Left lobe of liver (tissue), 2 donors: ENCODE measurements at regions not wholly inside any gene's neighbourhood (a gene's known extent, or its start where the extent isn't known, plus 50 kb on each side); places are given as distances from the start of the nearest gene placed in this dataset.
"Not testable (repeated sequence)": the region's sequence is repeated elsewhere in the genome, so short reads cannot be mapped to it uniquely, and the experiment has no call there.

Experiments
- ATAC-seq: fragments of 200-7000 bp; cut with Tn5 transposase; one replicate; pipeline ENCODE4 v1.9.1; 2020; ENCODE audit warnings: mild to moderate bottlenecking, moderate library complexity
- DNase-seq: peaks from one replicate; pipeline ENCODE4 v3.0.0-alpha.2; 2020; ENCODE audit warnings: low spot score
- donor health status: DM: no; HTN: no; CAD: no; lungs with moderate emphysema.
- donor health status: DM: no; HTN: yes; CAD: no.

DNA sequence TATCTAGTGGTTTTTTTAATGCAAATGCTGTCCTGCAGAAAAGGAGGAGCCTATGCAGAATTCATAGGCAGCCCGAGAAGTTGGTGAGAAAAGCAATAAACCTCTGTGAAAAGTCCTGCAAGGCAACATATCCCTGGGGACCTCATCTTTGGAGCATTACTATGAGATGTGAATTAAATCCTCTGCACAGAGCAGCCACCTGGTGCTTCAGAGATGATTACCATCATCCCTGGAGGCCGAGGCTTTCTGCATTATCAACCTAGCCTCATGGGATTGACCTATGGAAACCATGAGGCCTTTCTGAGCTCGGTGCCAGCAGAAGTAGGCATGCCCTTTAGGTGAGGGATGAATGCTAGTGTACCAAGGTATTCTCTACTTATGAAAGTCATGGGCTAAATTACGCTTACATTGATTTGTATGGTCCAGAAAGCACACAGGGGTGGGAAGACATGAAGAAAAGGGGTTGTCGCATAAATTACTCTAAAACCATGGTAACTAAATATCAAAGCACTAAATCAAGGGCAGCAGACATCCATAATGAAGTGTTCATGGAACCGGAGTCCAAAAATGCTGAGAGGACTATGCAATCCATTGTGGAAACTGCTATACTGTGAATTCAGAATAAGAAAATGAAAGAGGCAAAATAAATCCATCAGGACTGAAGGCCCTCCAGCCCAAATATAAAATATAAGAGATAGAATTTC is 623.5 kb upstream of the DDX18 start:
- DNase-seq, result no peak
- ATAC-seq, result no peak

DNA sequence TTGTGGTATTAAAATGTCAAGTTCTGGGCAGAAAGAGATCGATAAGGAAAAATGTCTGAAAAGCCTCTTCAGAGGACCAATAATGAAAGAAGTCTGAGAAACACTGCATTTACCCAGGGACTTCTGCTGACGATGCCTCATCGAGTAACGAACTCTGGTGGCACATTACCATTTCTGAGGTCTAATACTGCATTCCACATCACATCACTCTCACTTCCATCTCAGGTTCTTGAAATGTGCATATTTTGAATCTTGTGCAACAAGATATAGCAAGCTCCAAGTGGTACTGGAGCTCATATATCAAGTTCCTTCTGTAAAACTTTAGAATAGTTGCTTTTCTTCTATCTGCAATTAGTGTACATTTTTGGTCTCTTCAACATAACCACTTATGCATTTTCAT is 619.1 kb upstream of the DDX18 start:
- ATAC-seq (no peak), DNase-seq (no peak)

DNA sequence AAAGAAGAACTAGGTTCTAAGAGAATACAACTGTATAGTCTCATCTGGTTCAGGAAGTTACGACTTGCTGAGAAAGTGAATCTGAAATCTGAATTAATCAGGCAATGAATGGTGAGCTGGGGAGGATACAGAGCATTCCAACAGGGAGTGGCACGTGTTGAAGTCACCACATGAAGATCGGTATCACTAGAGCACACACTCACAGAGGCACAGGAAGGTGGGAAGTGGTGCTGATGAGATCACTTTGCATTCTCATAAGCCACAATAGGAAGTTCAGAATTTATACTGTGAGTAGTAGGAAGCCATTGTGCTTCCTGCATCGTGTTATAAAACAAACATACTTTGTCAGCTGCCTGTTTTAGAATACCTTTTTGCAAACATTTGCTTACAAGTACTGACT is 615.0 kb upstream of the DDX18 start:
- DNase-seq (no peak), ATAC-seq (no peak)

DNA sequence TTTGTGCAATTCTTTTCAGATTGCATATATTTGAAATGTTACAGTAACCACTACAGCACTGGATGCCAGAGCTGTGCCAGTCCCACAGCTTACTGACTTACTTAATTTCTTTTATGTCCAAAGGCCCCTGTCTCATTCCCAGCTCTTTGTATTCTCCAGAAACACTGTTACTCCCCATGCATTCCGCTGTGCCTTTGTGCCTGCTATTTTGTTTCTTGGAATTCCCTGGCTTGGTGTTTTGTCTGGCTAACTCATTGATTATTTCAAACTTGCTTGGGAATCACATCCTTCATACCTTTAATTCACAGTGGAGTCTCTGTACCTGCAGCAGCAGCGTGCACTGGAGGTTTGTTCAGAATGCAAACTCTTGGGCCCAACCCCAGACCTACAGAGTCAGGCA is 601.9 kb upstream of the DDX18 start:
- ATAC-seq, result no peak
- DNase-seq, result no peak

DNA sequence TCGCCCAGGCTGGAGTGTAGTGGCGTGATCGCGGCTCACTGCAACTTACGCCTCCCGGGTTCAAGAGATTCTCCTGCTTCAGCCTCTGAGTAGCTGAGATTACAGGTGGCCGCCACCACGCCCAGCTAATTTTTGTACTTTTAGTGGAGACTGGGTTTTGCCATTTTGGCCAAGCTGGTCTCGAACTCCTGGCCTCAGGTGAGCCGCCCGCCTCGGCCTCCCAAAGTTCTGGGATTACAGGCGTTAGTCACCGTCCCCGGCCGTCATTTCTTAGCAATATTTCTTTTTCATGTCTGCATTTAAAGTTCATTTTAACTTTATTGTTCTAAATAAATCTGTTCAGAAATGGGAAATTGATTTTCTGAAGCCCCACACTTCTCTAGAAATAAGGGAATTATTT is 597.3 kb upstream of the DDX18 start:
- no peak for DNase-seq
- ATAC-seq, result no peak

DNA sequence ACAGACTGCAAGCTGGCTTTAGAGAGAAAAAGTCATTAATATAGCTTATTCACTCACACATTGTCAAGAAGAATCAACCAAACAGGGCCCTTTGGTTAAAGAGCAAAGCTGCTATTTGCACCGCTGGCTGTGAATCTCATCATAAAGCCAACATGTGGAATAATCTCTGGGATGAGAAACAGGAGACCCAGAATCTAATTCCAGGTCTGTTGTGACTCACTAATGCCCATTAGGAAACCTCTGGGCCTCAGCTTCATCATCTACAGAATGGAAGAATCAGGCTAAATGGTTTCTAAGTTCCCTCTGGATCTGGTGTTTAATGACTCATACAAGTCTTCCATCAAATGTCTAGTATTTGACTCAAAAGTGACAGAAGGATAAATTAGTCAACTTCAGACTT is 591.7 kb upstream of the DDX18 start:
- ATAC-seq (no peak), DNase-seq (no peak)

DNA sequence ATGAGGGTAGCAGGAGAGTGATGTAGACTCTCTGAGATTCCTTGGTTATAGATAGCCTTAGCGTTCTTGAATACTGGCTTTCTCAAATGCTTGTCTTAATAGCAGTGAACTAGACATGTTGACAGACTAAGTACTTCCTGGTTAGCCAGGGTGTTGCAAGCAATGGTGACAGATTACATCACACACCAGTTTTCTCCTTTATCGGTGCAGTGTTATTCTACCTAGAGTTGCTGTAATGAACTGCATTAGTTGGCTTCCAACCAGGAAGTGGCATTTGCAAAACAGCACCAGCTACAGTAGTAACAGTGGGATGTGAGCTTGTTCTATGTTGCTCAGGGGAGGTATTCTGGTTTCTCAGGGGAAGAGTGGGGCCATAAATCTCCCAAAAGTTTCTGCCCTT is 582.2 kb upstream of the DDX18 start:
- no peak for ATAC-seq

DNA sequence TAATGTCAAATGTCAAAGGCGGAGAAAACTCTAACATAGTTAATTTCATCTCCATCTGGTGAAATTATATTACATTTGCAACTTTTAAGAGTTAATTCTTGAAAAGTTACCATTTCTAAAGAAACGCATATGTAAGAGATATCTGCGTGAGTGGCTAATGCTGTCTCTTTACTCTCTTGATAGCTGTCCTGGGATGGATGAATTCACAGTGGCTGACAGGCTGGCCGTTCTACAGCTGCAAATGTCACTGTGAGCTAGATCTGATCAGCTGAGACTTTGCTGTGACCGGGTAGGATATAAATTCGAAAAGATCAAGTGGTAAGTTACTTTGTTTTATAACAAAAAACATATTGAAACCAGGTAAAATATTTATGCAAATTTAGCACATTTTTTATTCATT is 557.1 kb upstream of the DDX18 start:
- ATAC-seq (no peak), DNase-seq (no peak)

More for the DNA sequence above, 582.2 kb upstream of the DDX18 start:
- no peak for DNase-seq

DNA sequence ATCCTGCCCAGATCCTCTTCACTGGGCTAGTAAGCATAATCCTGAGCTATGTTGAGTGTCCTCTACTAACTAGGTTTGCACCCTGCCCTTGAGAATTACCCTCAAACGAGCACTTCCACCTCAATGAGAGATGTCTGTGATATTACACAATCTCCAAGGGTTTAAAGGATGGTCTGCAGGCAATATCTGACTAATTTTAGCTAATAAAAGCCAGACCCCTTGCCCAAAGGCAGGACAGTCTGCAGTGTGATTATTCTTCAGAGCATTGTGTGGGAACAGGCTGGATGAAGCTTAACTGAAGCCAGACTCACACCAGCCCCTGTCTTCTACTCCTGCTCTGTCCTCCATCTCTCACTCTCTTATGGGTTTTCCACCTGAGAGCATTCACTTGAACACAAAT is 544.9 kb upstream of the DDX18 start:
- DNase-seq, result no peak
- no peak for ATAC-seq

DNA sequence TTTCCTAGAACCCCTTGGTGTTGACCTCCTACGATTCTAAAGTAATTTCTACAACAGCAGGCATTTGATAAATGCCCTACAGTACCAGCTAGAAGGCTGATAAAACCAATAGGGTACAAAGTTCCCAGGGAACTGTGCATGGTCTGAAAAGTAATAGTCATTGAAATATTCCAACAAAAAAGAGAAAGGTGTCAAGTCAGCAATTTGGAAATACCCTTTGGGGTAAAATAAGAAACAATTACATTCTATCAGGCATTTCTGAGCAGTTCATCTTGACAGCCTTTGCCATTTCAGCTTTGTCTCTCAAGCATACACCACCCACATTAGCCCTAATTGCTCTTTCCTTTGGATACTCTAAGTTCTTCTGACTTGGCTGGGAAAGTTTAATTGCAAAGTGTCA is 542.9 kb upstream of the DDX18 start:
- no peak for DNase-seq
- ATAC-seq, result no peak

DNA sequence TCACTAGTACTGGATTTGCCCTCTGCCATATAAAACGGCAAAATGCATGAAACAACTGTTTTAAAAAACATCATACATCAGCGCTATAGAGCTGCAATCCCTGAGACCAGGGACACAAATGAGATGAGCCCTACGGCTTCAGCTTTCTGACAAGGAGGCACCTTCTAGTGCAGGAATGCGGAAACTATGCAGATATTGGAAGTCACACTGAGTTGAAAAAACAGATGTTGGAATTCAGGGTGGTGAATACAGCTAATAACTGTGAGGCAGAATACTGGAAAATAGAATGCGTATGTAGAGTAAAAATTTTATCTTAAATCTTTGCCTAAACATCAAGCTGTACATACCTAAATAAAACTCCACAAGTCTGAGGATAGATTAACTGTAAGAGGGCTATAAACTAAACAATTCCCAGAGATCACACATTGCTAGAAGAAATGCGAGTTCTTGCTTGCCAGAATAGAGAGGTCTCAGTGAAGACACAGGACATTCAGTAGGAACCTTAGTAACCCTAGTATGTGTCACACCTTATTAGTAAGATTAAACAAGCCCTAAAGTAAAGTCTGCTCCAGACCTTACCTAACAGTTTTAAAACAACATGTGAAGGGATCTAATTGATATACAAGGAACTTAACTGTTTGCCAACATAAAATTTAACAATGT is 541.4 kb upstream of the DDX18 start:
- DNase-seq, result no peak
- ATAC-seq, result no peak

DNA sequence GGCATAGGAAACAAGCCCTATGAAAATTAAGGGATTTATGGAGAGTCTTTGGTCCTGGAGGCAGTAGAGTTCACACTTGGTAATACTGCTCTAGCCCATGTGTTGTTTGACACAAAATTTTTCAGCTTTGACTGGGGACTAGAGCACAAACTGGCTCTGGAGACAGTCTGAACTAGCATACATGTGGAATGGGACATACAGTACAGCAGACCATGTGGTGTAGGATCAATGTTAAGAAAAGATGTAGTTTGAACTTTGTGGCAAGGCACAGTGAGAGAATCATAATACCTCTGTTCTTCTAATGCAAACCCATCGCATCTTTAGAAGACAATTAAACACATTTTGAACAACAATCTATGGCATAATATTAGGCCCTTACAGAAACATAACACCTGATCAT is 521.5 kb upstream of the DDX18 start:
- no peak for DNase-seq
- no peak for ATAC-seq

DNA sequence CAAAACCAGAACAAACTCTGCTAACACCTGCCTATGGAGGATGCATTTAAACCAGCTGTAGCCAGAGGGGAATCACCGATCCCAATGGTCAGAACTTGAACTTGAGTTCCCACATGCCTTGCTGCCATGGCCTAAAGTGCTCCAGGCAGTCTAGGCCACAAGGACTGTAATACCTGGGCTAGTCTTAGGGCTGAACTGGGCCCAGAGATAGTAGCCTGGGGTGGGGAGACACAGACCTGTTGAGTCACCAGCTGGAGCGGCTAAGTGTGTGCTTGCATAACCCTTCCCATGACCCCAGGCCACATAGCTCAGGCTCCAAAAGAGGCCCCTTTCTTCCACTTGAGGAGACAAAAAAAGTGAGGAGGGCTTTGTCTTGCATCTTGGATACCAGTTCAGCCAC is 515.0 kb upstream of the DDX18 start:
- ATAC-seq (no peak), DNase-seq (no peak)

DNA sequence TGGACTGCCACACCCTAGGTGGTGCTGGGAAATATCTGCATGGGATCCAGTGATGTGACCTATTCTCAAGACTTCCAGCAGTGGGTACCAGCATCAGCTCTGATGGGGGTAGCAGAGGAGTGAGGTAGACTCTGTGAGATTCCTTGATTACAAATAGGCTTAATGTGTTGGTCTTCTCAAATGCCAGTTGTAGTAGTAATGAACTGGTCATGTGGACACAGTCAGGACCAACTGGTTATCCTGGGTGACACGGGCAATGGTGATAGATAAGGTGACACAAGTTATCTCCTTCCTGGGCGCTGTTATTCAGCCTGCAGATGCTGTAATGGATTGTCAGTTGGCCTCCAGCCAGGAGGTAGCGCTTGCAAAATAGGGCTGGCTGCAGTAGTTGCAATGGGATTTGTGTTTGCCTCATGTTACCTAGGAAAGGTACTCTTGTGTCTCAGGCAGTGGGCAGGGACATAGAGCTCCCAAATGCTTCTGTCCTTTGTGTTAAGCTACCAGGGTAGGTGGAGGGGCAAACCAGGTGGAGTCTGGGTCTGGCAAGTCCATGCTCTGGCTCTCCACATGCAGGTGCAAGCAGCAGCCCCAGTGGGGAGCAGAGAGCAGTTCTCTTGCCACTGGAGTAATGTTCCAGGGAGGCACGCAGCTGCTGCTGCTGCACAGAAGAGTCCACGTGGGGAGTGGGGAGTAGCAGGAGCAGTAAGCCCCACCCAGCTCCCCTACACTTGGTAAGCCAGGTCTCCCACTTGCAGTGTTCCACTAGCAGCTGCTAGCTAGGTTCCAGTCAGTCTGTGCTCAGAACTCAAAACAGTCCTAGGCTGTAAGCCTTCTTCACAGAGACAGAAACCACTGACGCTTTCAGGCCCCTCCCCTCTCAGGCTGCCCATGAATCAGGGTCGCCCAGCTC is 505.4 kb upstream of the DDX18 start:
- no peak for ATAC-seq
- DNase-seq, result no peak

DNA sequence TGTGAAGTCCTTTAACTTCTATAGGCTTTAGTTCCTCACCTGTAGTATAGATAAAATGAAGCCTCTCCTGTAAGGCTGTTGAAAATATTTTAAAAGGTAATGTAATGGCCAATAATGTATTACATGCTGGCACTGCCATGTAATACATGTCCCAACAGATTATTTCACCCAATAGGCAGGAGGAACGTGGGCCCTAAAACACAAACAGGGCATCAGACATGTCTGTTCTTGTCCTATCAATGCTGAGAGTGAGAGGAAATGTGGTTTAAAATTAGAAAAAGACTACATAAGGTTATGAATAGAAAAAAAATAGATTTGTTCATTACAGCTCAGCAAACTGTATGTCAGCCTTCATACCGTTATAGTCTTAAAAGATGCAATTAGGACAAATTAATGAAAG is 492.7 kb upstream of the DDX18 start:
- no peak for DNase-seq

DNA sequence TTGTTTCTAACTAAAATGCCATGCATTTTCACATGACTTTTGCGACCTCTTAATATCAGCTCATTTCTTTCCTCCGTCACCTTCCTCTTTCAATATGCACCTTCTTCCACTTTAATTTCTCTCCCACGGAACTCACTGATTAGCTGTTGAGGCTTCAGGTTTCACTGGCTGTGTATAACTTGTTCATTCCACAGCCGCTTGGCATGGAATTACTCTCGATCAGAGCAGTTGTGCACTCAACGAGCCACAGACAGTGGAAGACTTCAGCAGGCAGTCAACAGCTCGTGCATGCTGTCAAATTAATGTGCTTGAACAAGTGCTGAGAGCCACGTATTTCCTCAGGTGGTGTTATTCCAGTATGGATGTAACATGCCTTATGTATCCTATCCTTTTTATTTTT is 491.2 kb upstream of the DDX18 start:
- ATAC-seq, result no peak
- DNase-seq, result no peak

More for the DNA sequence above, 492.7 kb upstream of the DDX18 start:
- no peak for ATAC-seq

DNA sequence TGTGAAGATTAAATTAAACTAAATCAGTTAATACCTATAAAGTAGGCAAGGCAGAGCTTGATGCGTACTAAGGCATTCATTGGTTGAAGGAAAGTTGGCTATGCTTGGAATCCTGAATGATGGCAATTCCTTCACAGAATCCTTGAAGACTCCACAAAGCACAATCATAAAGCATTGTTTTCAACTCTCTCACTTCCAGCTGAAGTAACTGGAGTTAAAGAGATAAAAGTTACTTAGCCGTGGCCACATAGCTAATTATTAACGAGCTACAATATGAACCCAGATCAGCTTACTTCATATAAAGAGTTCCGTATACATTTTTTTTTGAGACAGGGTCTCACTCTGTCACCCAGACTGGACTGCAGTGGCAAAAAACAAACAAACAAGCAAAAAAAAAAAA is 483.9 kb upstream of the DDX18 start:
- ATAC-seq (no peak), DNase-seq (no peak)

DNA sequence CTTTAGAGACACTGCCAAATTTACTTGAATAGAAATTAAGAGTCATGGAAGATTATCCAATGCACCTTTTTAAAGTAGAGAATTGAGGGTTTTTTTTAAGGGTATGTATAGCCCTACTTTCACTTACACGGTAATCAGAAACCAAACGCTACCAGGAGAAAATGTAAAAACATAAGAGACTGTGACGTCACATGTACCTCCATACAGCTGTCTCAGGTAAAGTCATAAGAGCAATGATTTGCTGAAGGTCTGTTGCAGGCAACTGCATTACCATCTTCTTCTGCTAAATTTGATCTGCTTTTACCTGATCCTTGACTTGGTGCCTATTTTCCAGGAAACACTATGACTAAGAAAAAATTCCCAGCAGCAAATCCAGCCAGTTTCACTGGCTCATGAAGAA is 478.5 kb upstream of the DDX18 start:
- ATAC-seq, result no peak

DNA sequence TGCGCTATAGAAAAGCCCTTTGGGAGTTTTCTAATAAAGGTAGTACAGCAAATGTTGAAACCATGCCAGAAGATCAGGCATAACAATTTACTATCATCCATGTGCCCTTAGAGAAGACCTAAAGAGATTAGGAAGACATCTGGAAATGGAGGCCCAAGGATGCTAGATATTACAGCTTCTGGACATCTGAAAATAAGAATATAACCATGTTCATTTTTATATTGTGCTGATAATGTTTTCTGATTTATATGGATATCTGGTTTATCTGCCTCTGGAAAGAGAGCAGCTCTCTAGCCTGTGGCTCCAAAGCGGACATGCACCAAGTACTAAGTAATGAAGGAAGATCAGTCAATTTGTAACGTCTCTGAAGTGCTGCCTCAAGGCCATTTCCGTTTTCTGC is 478.0 kb upstream of the DDX18 start:
- no peak for ATAC-seq
- DNase-seq, result no peak

More for the DNA sequence above, 478.5 kb upstream of the DDX18 start:
- DNase-seq, result no peak

DNA sequence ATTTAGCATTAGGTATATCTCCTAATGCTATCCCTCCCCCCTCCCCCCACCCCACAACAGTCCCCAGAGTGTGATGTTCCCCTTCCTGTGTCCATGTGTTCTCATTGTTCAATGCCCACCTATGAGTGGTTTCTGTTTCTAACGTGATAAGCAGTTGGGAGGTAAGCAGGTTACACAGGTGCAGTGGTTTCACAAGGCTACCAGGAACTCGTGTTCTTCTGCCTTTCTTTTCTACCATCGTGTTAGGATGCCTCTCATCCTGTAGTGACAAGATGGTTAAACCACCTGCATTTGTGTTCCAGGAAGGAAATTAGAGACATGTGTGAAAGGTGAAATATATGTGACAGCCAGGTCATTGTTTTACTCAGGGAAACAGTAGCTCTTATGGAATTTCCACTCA is 476.5 kb upstream of the DDX18 start:
- not testable (repeated sequence) for DNase-seq, ATAC-seq

DNA sequence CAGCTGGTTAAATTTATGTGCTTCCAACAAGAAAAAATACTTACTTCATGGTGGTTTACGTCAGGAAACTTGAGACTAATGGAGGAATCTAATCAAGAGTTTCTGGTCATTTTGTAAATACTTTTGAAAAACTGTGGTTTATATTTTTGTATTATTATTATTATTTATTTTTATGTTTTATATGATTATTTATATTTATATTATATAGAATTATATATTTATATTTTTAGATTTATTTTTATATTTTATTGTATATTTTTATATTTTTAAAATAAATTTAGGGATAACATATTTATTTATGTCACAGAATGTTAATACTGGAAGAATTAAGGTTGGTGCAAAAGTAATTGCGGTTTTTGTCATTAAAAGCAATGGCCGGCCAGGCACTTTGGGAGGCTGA is 474.5 kb upstream of the DDX18 start:
- no peak for ATAC-seq

DNA sequence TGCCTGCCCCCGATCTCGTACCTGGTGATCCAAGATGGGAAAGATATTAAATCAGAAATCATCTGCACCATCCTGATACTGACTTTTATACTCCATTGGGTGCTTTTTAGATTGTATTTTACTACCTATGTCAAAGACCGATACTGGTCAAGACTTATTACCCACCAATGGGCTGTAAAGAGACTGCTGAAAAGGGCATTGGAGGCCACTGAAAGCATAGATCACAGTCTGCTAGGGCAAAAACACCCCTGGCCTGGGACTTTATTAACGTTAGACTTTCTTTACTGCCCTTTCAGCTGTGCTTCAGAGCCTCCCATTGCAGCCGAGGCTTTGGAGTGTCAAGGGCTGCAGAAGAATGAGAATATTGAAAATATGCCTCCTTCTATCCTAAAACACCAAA is 472.8 kb upstream of the DDX18 start:
- no peak for ATAC-seq
- no peak for DNase-seq

More for the DNA sequence above, 474.5 kb upstream of the DDX18 start:
- DNase-seq, result no peak
